ENCODE measurements at regions not wholly inside any gene's neighbourhood (a gene's known extent, or its start where the extent isn't known, plus 50 kb on each side); places are given as distances from the start of the nearest gene placed in this dataset.
A peak's percentile ranks its signal among the peaks of the same experiment; 100 is the strongest.

- no peaks in the 10 kb centered on the region for H3K27me3 ChIP-seq
- intact Hi-C loops (cut with DNase I) = no loop called here
- H3K27ac ChIP-seq = no peak overlapping the region
- DNase-seq = peak in 3 of 7 donors; percentile 8 to 16 (median 13)
- H3K4me3 ChIP-seq = no peak overlapping the region
- no peaks in the 10 kb centered on the region for H3K4me1 ChIP-seq (replicated peaks in 1 of 2)
- TF ChIP-seq POLR2A (IDR thresholded peaks at IDR 0.05) = no peak
- TF ChIP-seq CTCF (IDR thresholded peaks at IDR 0.05) = no peak
- no peaks in the 10 kb centered on the region for H3K36me3 ChIP-seq (replicated peaks in 1 of 2)
- no peaks in the 10 kb centered on the region for H3K9me3 ChIP-seq (replicated peaks in 1 of 3)
- WGBS, 4 donors = 41 to 49% (median 47%) methylated on average over 4 of the region's 4 CpGs
These were observed 62.5 kb upstream of the ACVR2A start for GRCh38 chr2:147782141-147782930.

- DNase-seq = no peak
- H3K36me3 ChIP-seq (replicated peaks in 1 of 2) = no peaks in the 10 kb centered on the region
- H3K4me3 ChIP-seq = no peak overlapping the region
- TF ChIP-seq CTCF (IDR thresholded peaks at IDR 0.05) (no peak), POLR2A (IDR thresholded peaks at IDR 0.05) (no peak)
- H3K27ac ChIP-seq = no peak overlapping the region
- H3K27me3 ChIP-seq = no peaks in the 10 kb centered on the region
- intact Hi-C loops (cut with DNase I) = no loop called here
- H3K9me3 ChIP-seq (replicated peaks in 1 of 3) = no peaks in the 10 kb centered on the region
- 68 to 91% (median 77%) methylated on average over 1 of the region's 1 CpG for WGBS, 4 donors
- H3K4me1 ChIP-seq (replicated peaks in 1 of 2) = no peaks in the 10 kb centered on the region
These were observed 65.4 kb upstream of the ACVR2A start for GRCh38 chr2:147779440-147779839.

- intact Hi-C loops (cut with DNase I) = no loop called here
- H3K27me3 ChIP-seq = no peaks in the 10 kb centered on the region
- TF ChIP-seq POLR2A (IDR thresholded peaks at IDR 0.05) (no peak), CTCF (IDR thresholded peaks at IDR 0.05) (no peak)
- 53 to 71% (median 60%) methylated on average over 2 of the region's 2 CpGs for WGBS, 4 donors
- H3K36me3 ChIP-seq (replicated peaks in 1 of 2) = no peaks in the 10 kb centered on the region
- no peak for DNase-seq
- H3K4me1 ChIP-seq (replicated peaks in 1 of 2) = no peaks in the 10 kb centered on the region
- no peak overlapping the region for H3K4me3 ChIP-seq
- H3K9me3 ChIP-seq (replicated peaks in 1 of 3) = no peaks in the 10 kb centered on the region
- no peak overlapping the region for H3K27ac ChIP-seq
These were observed 67.4 kb upstream of the ACVR2A start for GRCh38 chr2:147777394-147777793.

- Histone ChIP-seq H3K4me1 (replicated peaks in 1 of 2) (no peaks in the 10 kb centered on the region), H3K4me3 (no peak overlapping the region), H3K9me3 (replicated peaks in 1 of 3) (no peaks in the 10 kb centered on the region), H3K27me3 (no peaks in the 10 kb centered on the region), H3K27ac (no peak overlapping the region), H3K36me3 (replicated peaks in 1 of 2) (no peaks in the 10 kb centered on the region)
- 52 to 87% (median 82%) methylated on average over 2 to 3 of the region's 3 CpGs for WGBS, 4 donors
- intact Hi-C loops (cut with DNase I) = no loop called here
- TF ChIP-seq CTCF (IDR thresholded peaks at IDR 0.05) (no peak), POLR2A (IDR thresholded peaks at IDR 0.05) (no peak)
- no peak for DNase-seq
These were observed 70.0 kb upstream of the ACVR2A start for GRCh38 chr2:147774805-147775204.
